Activated CD4-positive, alpha-beta T cell treated with anti-CD3 and anti-CD28 coated beads for 36 hours (primary cell): ENCODE measurements at regions not wholly inside any gene's neighbourhood (a gene's known extent, or its start where the extent isn't known, plus 50 kb on each side); places are given as distances from the start of the nearest gene placed in this dataset.
A peak's percentile ranks its signal among the peaks of the same experiment; 100 is the strongest.

Source experiments
- ATAC-seq: fragments of 200-7000 bp; cut with Tn5 transposase; one replicate; pipeline ENCODE4 v1.10.0; 2021; ENCODE audit warnings: mild to moderate bottlenecking, moderate library complexity
- CTCF ChIA-PET: fragments of 350-600 bp; sonication (Branson Sonifier 250); formaldehyde crosslinking; loops from one replicate; lab custom pipeline; 2021; ENCODE audit warnings: antibody characterized with exemption; lab: Charles Lee
- POLR2A ChIA-PET: fragments of 350-600 bp; sonication (Branson Sonifier 250); formaldehyde crosslinking; loops from one replicate; lab custom pipeline; 2021; ENCODE audit warnings: antibody characterized with exemption, inconsistent platforms; lab: Charles Lee
- DNase-seq: peaks from one replicate; pipeline ENCODE4 v3.0.0-alpha.2; 2020
- H3K27ac Mint-ChIP-seq: one replicate; pipeline ENCODE4 v1.8.0; 2021; ENCODE audit warnings: mixed read lengths
- H3K27me3 Mint-ChIP-seq: one replicate; pipeline ENCODE4 v1.8.0; 2021; ENCODE audit warnings: mixed read lengths
- H3K36me3 Mint-ChIP-seq: one replicate; pipeline ENCODE4 v1.8.0; 2021; ENCODE audit warnings: low read depth, mixed read lengths
- H3K4me1 Mint-ChIP-seq: one replicate; pipeline ENCODE4 v1.8.0; 2021; ENCODE audit warnings: mixed read lengths
- H3K4me3 Mint-ChIP-seq: one replicate; pipeline ENCODE4 v1.8.0; 2021; ENCODE audit warnings: mild to moderate bottlenecking, moderate library complexity, mixed read lengths
- H3K9me3 Mint-ChIP-seq: one replicate; pipeline ENCODE4 v1.8.0; 2021; ENCODE audit warnings: low read depth, mixed read lengths
- intact Hi-C, 2 experiments: fragments of 100-400 bp; cut with DNase I in 1 of 2; cut with micrococcal nuclease in 1 of 2; formaldehyde crosslinking; loops; one replicate each; pipeline versions ENCODE4 v1.14.2 to v1.15.1; 2022 to 2024; cut with DNase I, micrococcal nuclease

- Mint-ChIP-seq H3K36me3 (no peaks in the 10 kb centered on the region), H3K4me1 (no peaks in the 10 kb centered on the region), H3K4me3 (no peak overlapping the region), H3K9me3 (no peaks in the 10 kb centered on the region), H3K27me3 (no peaks in the 10 kb centered on the region), H3K27ac (no peak overlapping the region)
- POLR2A ChIA-PET: no interaction called here
- CTCF ChIA-PET: interaction anchor here (1.1 kb wide), 1 partner anchor 9 kb away, joined by 3 read pairs; no protein-coding TSS in a partner anchor
- intact Hi-C loops: no loop called here
- no peak for ATAC-seq
- DNase-seq: no peak
Measured at GRCh38 chr13:85709072-85709471, 90.1 kb downstream of the SLITRK6 start.

- peaks cover 19% of the 10 kb centered on the region for H3K9me3 Mint-ChIP-seq
- ATAC-seq (no peak), DNase-seq (no peak)
- H3K27me3 Mint-ChIP-seq: no peaks in the 10 kb centered on the region
- no peaks in the 10 kb centered on the region for H3K36me3 Mint-ChIP-seq
- intact Hi-C loops: no loop called here
- no peak overlapping the region for H3K27ac Mint-ChIP-seq
- no peaks in the 10 kb centered on the region for H3K4me1 Mint-ChIP-seq
- POLR2A ChIA-PET: no interaction called here
- CTCF ChIA-PET: interaction anchor here (1.1 kb wide), 1 partner anchor 8 kb away, joined by 3 read pairs; no protein-coding TSS in a partner anchor
- no peak overlapping the region for H3K4me3 Mint-ChIP-seq
Measured at GRCh38 chr13:85700906-85701305, 98.3 kb downstream of the SLITRK6 start.

GRCh38 chr13:85698256-85698655 lies 101.0 kb downstream of the SLITRK6 start:
- CTCF ChIA-PET: no interaction called here
- DNase-seq: no peak

GRCh38 chr13:85694992-85695391 lies 104.2 kb downstream of the SLITRK6 start:
- H3K4me1 Mint-ChIP-seq: no peaks in the 10 kb centered on the region
- ATAC-seq: no peak
- no peak overlapping the region for H3K4me3 Mint-ChIP-seq
- no peak for DNase-seq
- H3K27me3 Mint-ChIP-seq: no peaks in the 10 kb centered on the region
- H3K36me3 Mint-ChIP-seq: no peaks in the 10 kb centered on the region
- no peak overlapping the region for H3K27ac Mint-ChIP-seq
- H3K9me3 Mint-ChIP-seq: peaks cover 15% of the 10 kb centered on the region
- ChIA-PET POLR2A (no interaction called here), CTCF (no interaction called here)
- intact Hi-C loops: no loop called here

More at GRCh38 chr13:85698256-85698655, 101.0 kb downstream of the SLITRK6 start:
- H3K36me3 Mint-ChIP-seq: no peaks in the 10 kb centered on the region
- H3K9me3 Mint-ChIP-seq: peaks cover 19% of the 10 kb centered on the region
- H3K27me3 Mint-ChIP-seq: no peaks in the 10 kb centered on the region
- H3K4me1 Mint-ChIP-seq: no peaks in the 10 kb centered on the region
- POLR2A ChIA-PET: no interaction called here
- intact Hi-C loops: no loop called here
- H3K4me3 Mint-ChIP-seq: no peak overlapping the region
- no peak overlapping the region for H3K27ac Mint-ChIP-seq
- ATAC-seq: no peak

DNA sequence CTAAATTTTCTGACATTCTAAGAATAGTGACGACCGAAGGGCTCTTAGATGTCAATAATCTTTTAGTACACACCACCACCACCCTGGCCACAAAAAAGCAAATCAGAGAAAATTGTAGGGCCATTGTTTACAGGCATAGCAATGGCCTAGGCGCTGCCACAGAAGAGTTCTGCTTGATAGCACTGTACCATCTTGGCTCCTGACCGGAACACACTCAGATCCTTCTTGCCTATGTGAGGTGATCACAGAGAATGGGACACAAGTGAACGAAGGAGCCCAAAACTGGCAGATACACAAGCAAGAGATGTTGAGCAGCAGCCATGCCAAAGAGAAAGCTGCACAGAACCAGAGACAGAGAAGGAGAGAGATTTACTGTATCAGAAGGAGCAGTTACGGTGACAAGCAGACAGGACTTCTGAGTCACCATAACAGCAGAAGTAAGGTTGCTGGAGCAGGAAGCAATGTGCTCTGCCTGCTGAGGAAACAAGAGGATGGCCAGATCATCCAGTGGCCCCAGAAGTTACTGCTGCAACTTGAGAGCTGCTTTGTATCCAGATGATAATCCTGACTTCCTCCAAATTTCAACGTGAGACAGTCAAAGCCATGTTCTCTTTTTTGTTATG lies 105.2 kb downstream of the SLITRK6 start:
- Mint-ChIP-seq H3K27ac (no peak overlapping the region), H3K36me3 (no peaks in the 10 kb centered on the region), H3K27me3 (no peaks in the 10 kb centered on the region), H3K4me3 (no peak overlapping the region), H3K4me1 (no peaks in the 10 kb centered on the region), H3K9me3 (peaks cover 11% of the 10 kb centered on the region)
- CTCF ChIA-PET: no interaction called here
- DNase-seq (no peak), ATAC-seq (no peak)
- intact Hi-C loops: no loop called here
- POLR2A ChIA-PET: no interaction called here

DNA sequence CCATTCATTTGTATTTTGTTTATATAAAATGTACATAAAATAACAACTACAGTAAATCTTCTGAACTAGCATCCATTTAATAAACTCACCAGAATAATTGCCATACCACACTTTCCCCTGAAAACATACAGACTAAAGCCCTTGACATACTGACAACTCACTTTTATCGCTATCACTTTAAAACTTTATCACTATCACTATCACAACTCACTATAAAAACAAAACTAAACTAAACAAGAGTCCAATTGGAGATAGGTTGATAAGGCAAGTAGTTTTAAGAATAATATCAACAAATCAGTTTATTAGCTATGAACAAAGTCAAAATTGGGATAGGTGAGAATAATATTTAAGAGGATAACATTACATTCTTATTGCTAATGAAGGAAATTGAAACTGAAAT lies 108.9 kb downstream of the SLITRK6 start:
- Mint-ChIP-seq H3K4me3 (no peak overlapping the region), H3K27me3 (no peaks in the 10 kb centered on the region), H3K36me3 (no peaks in the 10 kb centered on the region), H3K4me1 (no peaks in the 10 kb centered on the region), H3K27ac (no peak overlapping the region), H3K9me3 (peaks cover 2% of the 10 kb centered on the region)
- no peak for ATAC-seq
- ChIA-PET CTCF (no interaction called here), POLR2A (no interaction called here)
- intact Hi-C loops: no loop called here
- DNase-seq: no peak

DNA sequence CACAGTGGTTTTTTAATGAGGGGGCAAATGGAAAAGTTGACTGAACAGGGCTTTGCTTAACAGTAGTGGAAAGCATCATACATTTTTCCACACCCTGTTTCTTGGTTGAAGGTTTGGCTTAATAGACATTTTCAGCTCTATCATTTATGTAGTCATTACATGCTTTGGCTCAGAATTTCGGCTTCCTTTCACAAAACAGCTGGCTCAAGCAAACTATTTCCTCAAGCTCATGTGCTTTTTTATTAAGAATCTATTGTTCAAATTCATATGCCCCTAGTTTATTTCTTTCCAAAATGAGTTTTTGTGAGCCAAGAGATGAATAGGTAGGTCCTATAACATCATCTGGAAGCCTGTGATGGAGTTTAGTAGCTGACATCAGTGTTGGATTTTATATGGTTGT lies 113.8 kb downstream of the SLITRK6 start:
- no peak overlapping the region for H3K4me3 Mint-ChIP-seq
- intact Hi-C loops: no loop called here
- no peaks in the 10 kb centered on the region for H3K4me1 Mint-ChIP-seq
- no peak for ATAC-seq
- H3K27ac Mint-ChIP-seq: no peak overlapping the region
- H3K36me3 Mint-ChIP-seq: no peaks in the 10 kb centered on the region
- no peaks in the 10 kb centered on the region for H3K27me3 Mint-ChIP-seq
- H3K9me3 Mint-ChIP-seq: no peaks in the 10 kb centered on the region
- DNase-seq: no peak
- ChIA-PET CTCF (no interaction called here), POLR2A (no interaction called here)

GRCh38 chr13:85675151-85675907 lies 123.9 kb downstream of the SLITRK6 start:
- ATAC-seq (no peak), DNase-seq (no peak)
- no peak overlapping the region for H3K27ac Mint-ChIP-seq
- H3K36me3 Mint-ChIP-seq: no peaks in the 10 kb centered on the region
- intact Hi-C loops: no loop called here
- no peak overlapping the region for H3K4me3 Mint-ChIP-seq
- no peaks in the 10 kb centered on the region for H3K4me1 Mint-ChIP-seq
- H3K9me3 Mint-ChIP-seq: peaks cover 11% of the 10 kb centered on the region
- peaks cover 1% of the 10 kb centered on the region for H3K27me3 Mint-ChIP-seq
- CTCF ChIA-PET: no interaction called here
- POLR2A ChIA-PET: no interaction called here

DNA sequence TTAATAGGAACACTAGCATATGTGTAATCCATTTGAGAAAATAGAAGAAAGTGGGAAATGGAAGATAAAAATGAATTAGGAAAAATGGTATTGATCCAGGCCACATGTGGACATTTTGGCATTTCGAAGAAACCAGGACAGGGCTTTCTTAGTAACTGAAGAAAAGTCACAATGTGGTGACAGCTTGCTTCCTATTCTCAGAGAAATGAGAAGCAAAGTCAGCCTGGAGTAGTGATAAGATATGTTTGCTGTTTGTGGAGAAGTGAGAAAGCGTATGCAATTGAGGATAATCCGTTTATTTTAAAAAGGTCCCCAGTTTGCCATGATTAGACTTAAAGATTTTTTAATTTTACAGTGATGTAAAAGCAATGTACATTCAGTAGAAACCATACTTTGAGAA lies 127.9 kb downstream of the SLITRK6 start:
- H3K4me1 Mint-ChIP-seq: no peaks in the 10 kb centered on the region
- peaks cover 9% of the 10 kb centered on the region for H3K9me3 Mint-ChIP-seq
- ATAC-seq: no peak
- intact Hi-C loops: no loop called here
- CTCF ChIA-PET: no interaction called here
- POLR2A ChIA-PET: no interaction called here
- H3K27ac Mint-ChIP-seq: no peak overlapping the region
- no peaks in the 10 kb centered on the region for H3K27me3 Mint-ChIP-seq
- no peaks in the 10 kb centered on the region for H3K36me3 Mint-ChIP-seq
- no peak for DNase-seq
- no peak overlapping the region for H3K4me3 Mint-ChIP-seq

DNA sequence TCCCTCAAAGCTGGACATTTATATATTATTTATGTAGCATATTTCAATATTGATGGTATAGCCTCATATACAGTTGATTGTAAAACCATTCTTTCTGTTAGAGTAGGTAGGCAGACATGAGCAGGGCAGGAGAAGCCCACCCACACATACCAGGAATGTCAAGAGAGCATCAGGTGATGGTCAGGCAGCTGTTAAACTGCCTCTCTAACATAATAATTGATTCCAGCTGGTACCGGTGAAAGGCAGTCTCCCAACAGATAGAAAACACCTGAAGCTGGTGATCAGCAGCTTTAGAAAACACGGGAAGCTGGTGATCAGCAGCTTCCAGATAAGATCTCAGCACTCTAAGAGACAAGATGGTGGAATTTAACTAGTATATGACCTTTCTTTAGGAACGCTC lies 132.9 kb downstream of the SLITRK6 start:
- H3K4me3 Mint-ChIP-seq: no peak overlapping the region
- ChIA-PET POLR2A (no interaction called here), CTCF (no interaction called here)
- ATAC-seq: no peak
- H3K27me3 Mint-ChIP-seq: no peaks in the 10 kb centered on the region
- H3K4me1 Mint-ChIP-seq: no peaks in the 10 kb centered on the region
- no peak for DNase-seq
- no peak overlapping the region for H3K27ac Mint-ChIP-seq
- peaks cover 2% of the 10 kb centered on the region for H3K9me3 Mint-ChIP-seq
- H3K36me3 Mint-ChIP-seq: no peaks in the 10 kb centered on the region
- intact Hi-C loops: no loop called here

DNA sequence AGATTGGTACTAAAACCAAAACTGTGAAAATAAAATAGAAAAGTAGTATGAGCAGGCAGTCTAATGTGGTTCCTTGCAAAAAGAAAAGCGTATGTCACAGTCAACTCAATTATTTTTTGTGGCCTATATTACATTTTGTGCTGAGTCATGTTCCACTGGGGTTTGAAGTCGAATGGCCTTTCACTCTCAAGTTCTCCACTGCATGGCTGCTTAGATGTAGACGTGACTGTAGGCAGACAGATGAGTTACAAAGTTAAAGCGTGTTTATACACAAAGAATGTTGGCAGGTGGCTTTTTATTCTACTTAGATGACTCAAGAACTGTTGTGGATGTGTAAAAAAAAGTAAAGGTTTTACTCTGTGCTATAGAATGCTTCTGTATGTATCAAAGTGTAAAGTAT lies 133.9 kb downstream of the SLITRK6 start:
- DNase-seq (no peak), ATAC-seq (peak; percentile 61)
- ChIA-PET POLR2A (no interaction called here), CTCF (no interaction called here)
- Mint-ChIP-seq H3K27me3 (no peaks in the 10 kb centered on the region), H3K4me3 (no peak overlapping the region), H3K9me3 (peaks cover 2% of the 10 kb centered on the region), H3K27ac (no peak overlapping the region), H3K36me3 (no peaks in the 10 kb centered on the region), H3K4me1 (no peaks in the 10 kb centered on the region)
- intact Hi-C loops: no loop called here

- intact Hi-C loops: no loop called here
- H3K27me3 Mint-ChIP-seq: no peaks in the 10 kb centered on the region
- no peak overlapping the region for H3K4me3 Mint-ChIP-seq
- ChIA-PET POLR2A (no interaction called here), CTCF (no interaction called here)
- no peaks in the 10 kb centered on the region for H3K36me3 Mint-ChIP-seq
- H3K27ac Mint-ChIP-seq: no peak overlapping the region
- ATAC-seq (no peak), DNase-seq (no peak)
- H3K4me1 Mint-ChIP-seq: no peaks in the 10 kb centered on the region
- H3K9me3 Mint-ChIP-seq: peaks cover 2% of the 10 kb centered on the region
Measured at GRCh38 chr13:85663856-85664255, 135.4 kb downstream of the SLITRK6 start.
